GM23338 (cell line): ENCODE measurements at regions not wholly inside any gene's neighbourhood (a gene's known extent, or its start where the extent isn't known, plus 50 kb on each side); places are given as distances from the start of the nearest gene placed in this dataset.

Experiments used
- ATAC-seq: fragments of 200-7000 bp; cut with Tn5 transposase; 3 replicates; pipeline ENCODE4 v1.9.1; 2020
- DNase-seq: peaks from one replicate; pipeline ENCODE4 v3.0.0-alpha.2; 2015; ENCODE audit warnings: low spot score
- H2AFZ ChIP-seq: fragments of 200-600 bp; sonication (generic); 2 replicates; pipeline ENCODE4 v1.8.0; 2016; ENCODE audit warnings: antibody characterized with exemption, mild to moderate bottlenecking, moderate library complexity
- H3F3A ChIP-seq: fragments of 200-600 bp; sonication (generic); replicated peaks from 2 replicates; pipeline ENCODE4 v1.8.0; 2017; ENCODE audit warnings: antibody characterized with exemption, mixed run types, low read depth
- H3K27ac ChIP-seq: fragments of 200-600 bp; sonication (generic); 2 replicates; pipeline ENCODE4 v1.6.1; 2016; ENCODE audit warnings: low read depth
- H3K27me3 ChIP-seq: fragments of 200-600 bp; sonication (generic); 2 replicates; pipeline ENCODE4 v1.8.0; 2016; ENCODE audit warnings: mild to moderate bottlenecking, mixed run types, moderate library complexity; ENCODE audit not compliant: insufficient read depth
- H3K36me3 ChIP-seq: fragments of 200-600 bp; sonication (generic); 2 replicates; pipeline ENCODE4 v1.8.0; 2016; ENCODE audit warnings: mild to moderate bottlenecking; ENCODE audit not compliant: insufficient read depth
- H3K4me1 ChIP-seq: fragments of 200-600 bp; sonication (generic); 2 replicates; pipeline ENCODE4 v1.8.0; 2016; ENCODE audit warnings: mild to moderate bottlenecking, moderate library complexity; ENCODE audit not compliant: insufficient read depth
- H3K4me2 ChIP-seq: fragments of 200-600 bp; sonication (generic); 2 replicates; pipeline ENCODE4 v1.7.1; 2017; ENCODE audit warnings: mixed run types
- H3K4me3 ChIP-seq: fragments of 200-600 bp; sonication (generic); 2 replicates; pipeline ENCODE4 v1.6.1; 2016; ENCODE audit warnings: mixed run types
- H3K79me2 ChIP-seq: fragments of 200-600 bp; sonication (generic); replicated peaks from 2 replicates; pipeline ENCODE4 v1.8.0; 2017; ENCODE audit warnings: mild to moderate bottlenecking; ENCODE audit not compliant: insufficient read depth
- H3K9me2 ChIP-seq: fragments of 200-600 bp; sonication (generic); 2 replicates; pipeline ENCODE4 v1.8.0; 2017; ENCODE audit not compliant: insufficient read depth
- H4K20me1 ChIP-seq: fragments of 200-600 bp; sonication (generic); replicated peaks from 2 replicates; pipeline ENCODE4 v1.8.0; 2017; ENCODE audit warnings: mild to moderate bottlenecking; ENCODE audit not compliant: insufficient read depth
- H3K27ac Mint-ChIP-seq: 2 replicates; pipeline ENCODE4 v1.8.0; 2020; ENCODE audit warnings: inconsistent platforms, mild to moderate bottlenecking, moderate library complexity, mixed read lengths
- H3K27me3 Mint-ChIP-seq: 3 replicates; pipeline ENCODE4 v1.8.0; 2022; ENCODE audit warnings: low read depth, mild to moderate bottlenecking, moderate library complexity, mixed read lengths, inconsistent platforms; ENCODE audit not compliant: insufficient read depth, poor library complexity
- H3K36me3 Mint-ChIP-seq: 3 replicates; pipeline ENCODE4 v1.8.0; 2021; ENCODE audit warnings: low read depth, mild to moderate bottlenecking, inconsistent platforms, moderate library complexity, mixed read lengths
- H3K4me1 Mint-ChIP-seq: 3 replicates; pipeline ENCODE4 v1.8.0; 2020; ENCODE audit warnings: mild to moderate bottlenecking, inconsistent platforms, mixed read lengths
- H3K4me3 Mint-ChIP-seq: 3 replicates; pipeline ENCODE4 v1.8.0; 2021; ENCODE audit warnings: moderate library complexity, mild to moderate bottlenecking, inconsistent platforms, mixed read lengths
- H3K9me3 Mint-ChIP-seq: 3 replicates; pipeline ENCODE4 v1.8.0; 2020; ENCODE audit warnings: moderate library complexity, mild to moderate bottlenecking, inconsistent platforms, mixed read lengths
- CREB1 ChIP-seq: fragments of 250-450 bp; sonication (Bioruptor Pico); IDR thresholded peaks from 2 replicates; pipeline ENCODE4 v1.5.0; 2020; ENCODE audit warnings: low read depth, mild to moderate bottlenecking, moderate library complexity
- CTCF ChIP-seq, 2 experiments: fragments of 200-600 bp in 1 of 2; sonication (generic) in 1 of 2; conservative IDR thresholded peaks; 2 replicates each; pipeline versions ENCODE4 v1.5.1 to v1.6.1; 2016 to 2017; ENCODE audit warnings: antibody characterized with exemption in 2 of 2, low read depth in 2 of 2, mild to moderate bottlenecking in 2 of 2, moderate library complexity in 1 of 2
- JUNB ChIP-seq: IDR thresholded peaks from one replicate; pipeline ENCODE4 v1.6.1; 2016; ENCODE audit warnings: antibody characterized with exemption; ENCODE audit not compliant: unreplicated experiment
- REST ChIP-seq: IDR thresholded peaks from one replicate; pipeline ENCODE4 v1.6.1; 2018; ENCODE audit warnings: antibody characterized with exemption; ENCODE audit not compliant: unreplicated experiment
- STAT1 ChIP-seq: IDR thresholded peaks from one replicate; pipeline ENCODE4 v1.6.1; 2016; ENCODE audit warnings: antibody characterized with exemption; ENCODE audit not compliant: unreplicated experiment
- ZNF462 ChIP-seq: fragments of 250-450 bp; sonication (Bioruptor Pico); IDR thresholded peaks from 2 replicates; pipeline ENCODE4 v1.5.0; 2020; ENCODE audit warnings: mild to moderate bottlenecking, moderate library complexity

- TF ChIP-seq ZNF462 (CRISPR knock-in tag) (no peak), CREB1 (CRISPR knock-in tag) (no peak), JUNB (no peak), CTCF (conservative IDR thresholded peaks at IDR 0.05; ENCODE audit: low read depth in 2 of 2) (no peak), STAT1 (no peak)
Observed at GRCh38 chr21:38609580-38609979, 111.3 kb upstream of the ERG start (continued).

GRCh38 chr21:38610623-38611251 lies 112.5 kb upstream of the ERG start:
- H3K27me3 Mint-ChIP-seq: peaks cover 8% of the 10 kb centered on the region
- DNase-seq (no peak), ATAC-seq (no peak)
- no peaks in the 10 kb centered on the region for H4K20me1 ChIP-seq
- no peaks in the 10 kb centered on the region for H3K9me3 Mint-ChIP-seq
- H3K27me3 ChIP-seq: no peaks in the 10 kb centered on the region
- no peaks in the 10 kb centered on the region for H3K36me3 Mint-ChIP-seq
- H3K27ac Mint-ChIP-seq: no peak overlapping the region
- H3K4me2 ChIP-seq: no peak overlapping the region
- H3K27ac ChIP-seq: no peak overlapping the region
- no peaks in the 10 kb centered on the region for H3F3A ChIP-seq
- no peaks in the 10 kb centered on the region for H3K36me3 ChIP-seq
- H2AFZ ChIP-seq: peak overlapping the region; percentile 35; the same call in 1 of the 2 replicates
- no peaks in the 10 kb centered on the region for H3K4me1 ChIP-seq
- no peak overlapping the region for H3K4me3 Mint-ChIP-seq
- H3K79me2 ChIP-seq: no peaks in the 10 kb centered on the region
- no peak overlapping the region for H3K4me3 ChIP-seq
- peaks cover 4% of the 10 kb centered on the region; the same call in 2 of the 3 replicates for H3K4me1 Mint-ChIP-seq
- H3K9me2 ChIP-seq: peaks cover 3% of the 10 kb centered on the region; the same call in 1 of the 2 replicates
- no peak for TF ChIP-seq JUNB
- TF ChIP-seq REST: no peak
